Posterior vena cava (tissue), 2 donors: ENCODE measurements at regions not wholly inside any gene's neighbourhood (a gene's known extent, or its start where the extent isn't known, plus 50 kb on each side); places are given as distances from the start of the nearest gene placed in this dataset.

ENCODE experiments used
- DNase-seq: peaks from one replicate; pipeline ENCODE4 v3.0.0-alpha.2; 2020; ENCODE audit warnings: low spot score
- intact Hi-C, 2 donors: fragments of 100-400 bp; cut with DNase I; formaldehyde crosslinking; loops; one replicate each; pipeline versions ENCODE4 v1.14.1 to v1.14.2; 2022 to 2023
- donor health status: DM: yes; HTN: yes; CAD: no.
- donor health status: DM: yes; HTN: yes; CAD: no.

DNA sequence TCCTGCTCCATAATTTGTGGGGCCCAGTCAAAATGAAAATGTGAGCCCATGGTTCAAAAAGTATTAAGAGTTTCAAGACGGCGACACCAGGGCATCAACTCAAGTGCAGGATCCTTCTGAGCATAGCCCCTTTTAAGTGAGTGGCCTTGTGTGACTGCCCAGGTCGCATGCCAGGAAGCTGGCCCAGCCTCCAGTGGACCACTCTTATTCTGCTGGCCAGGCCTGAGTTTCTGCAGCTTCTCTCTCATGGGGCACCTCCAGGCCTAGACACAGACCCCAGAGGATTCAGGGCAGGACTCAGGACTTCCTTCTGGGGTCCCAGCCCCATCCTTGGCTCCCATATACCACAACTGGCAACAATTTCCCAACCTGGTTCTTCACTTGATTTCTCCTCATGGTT, 83.5 kb upstream of the HAAO start:
- intact Hi-C loops = loop anchor here in 1 of 2 donors (5.0 kb wide), 1 partner anchor 46 kb away; no protein-coding TSS in a partner anchor
- DNase-seq = no peak

DNA sequence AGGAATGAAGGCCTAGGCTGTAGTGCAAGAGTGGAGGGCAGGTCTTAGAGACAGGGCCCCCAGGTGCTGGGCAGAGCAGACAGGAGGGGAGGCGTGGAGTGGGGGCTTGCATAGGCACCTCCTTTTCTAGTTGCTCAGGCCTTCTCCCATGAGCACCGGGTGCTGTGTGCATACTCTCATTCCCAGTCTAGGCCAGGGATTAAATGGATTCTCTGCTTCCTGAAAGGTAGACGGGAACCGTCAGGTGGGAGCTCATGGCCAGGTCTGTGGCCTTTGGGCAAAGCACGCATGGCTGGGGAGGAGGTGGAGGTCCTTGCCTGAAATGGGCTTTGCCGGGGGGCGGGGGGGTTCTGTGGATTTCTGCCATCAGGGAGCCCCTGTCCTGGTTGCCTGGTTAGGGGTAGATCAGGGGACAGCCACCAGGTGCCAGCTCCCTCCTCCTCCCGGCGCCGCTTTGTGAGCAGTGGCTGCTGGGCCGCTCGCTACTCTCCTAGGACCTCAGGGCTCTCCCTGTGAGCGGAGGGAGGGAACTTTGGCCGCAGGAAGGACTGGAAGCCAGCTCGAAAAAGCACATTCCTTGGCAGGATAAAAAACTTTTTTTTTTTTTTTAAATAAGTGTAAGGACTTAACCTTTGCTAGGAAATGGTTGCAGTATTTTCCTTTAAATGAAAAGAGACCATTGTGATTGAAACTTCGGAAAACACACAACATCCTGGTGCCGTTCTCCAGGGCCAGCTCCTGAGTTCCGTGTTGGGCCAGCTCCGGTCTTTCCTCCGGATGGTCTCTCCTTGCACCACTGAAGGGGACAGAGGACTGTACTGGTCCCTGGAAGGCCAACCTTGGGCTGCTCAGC, 82.8 kb upstream of the HAAO start:
- intact Hi-C loops = loop anchor here in 1 of 2 donors (5.0 kb wide), 2 partner anchors 32 to 47 kb away; no protein-coding TSS in a partner anchor
- DNase-seq = peak; percentile 88

DNA sequence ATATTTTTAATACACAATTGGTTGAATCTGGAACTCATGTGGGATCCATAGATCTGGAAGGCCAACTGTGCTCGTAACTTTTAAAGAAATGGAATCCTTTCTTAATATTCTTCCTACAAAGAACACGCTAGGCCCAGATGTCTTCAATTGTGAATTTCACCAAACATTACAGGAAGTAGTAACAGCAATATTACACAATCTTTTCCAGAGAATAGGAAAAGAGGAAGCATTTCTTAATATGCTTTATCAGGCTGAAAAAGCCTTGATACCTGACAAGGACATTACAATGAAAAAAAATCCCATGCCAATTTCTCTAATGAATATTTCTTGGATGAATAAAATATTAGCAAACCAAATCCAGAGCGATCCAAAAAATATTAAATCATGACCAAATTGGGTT, 80.3 kb upstream of the HAAO start:
- intact Hi-C loops = loop anchor here in 1 of 2 donors (5.0 kb wide), 1 partner anchor 35 kb away; no protein-coding TSS in a partner anchor
- no peak for DNase-seq

DNA sequence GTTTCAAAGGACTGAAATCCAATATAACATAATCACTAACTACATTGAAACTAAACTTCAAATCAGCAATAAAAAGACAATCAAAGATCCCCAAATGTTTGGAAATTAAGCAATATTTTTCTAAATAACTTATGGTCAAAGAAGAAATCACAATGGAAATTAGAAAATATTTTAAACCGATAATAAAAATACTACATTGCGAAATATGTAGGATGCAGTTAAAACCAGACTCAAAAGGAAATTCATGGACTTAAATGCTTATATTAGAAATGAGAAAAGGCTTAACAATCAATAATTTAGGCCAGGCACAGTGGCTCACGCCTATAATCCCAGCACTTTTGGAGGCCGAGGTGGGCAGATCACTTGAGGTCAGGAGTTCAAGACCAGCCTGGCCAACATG, 79.0 kb upstream of the HAAO start:
- no peak for DNase-seq

DNA sequence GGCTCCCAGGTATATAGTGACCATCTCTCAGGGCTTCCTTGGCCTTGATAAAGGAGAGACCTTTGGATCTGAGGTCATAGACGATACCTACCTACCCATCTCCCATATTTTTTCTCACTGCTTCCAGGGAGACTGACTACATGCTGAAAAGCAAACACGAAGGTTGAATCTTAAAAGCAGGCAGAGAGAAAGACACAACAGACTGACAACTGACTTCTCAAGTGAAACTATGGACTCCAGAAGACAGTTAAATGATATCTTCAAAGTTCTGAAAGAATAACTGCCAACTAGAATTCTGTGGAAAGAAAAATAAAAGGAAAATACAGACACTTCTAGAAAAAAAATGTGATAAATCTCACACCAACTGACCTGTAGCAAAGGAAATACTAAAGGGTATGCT, 76.5 kb upstream of the HAAO start:
- intact Hi-C loops = no loop called here
- DNase-seq = no peak

More for the DNA sequence above, 79.0 kb upstream of the HAAO start:
- intact Hi-C loops = loop anchor here in 1 of 2 donors (5.0 kb wide), 1 partner anchor 36 kb away; no protein-coding TSS in a partner anchor

DNA sequence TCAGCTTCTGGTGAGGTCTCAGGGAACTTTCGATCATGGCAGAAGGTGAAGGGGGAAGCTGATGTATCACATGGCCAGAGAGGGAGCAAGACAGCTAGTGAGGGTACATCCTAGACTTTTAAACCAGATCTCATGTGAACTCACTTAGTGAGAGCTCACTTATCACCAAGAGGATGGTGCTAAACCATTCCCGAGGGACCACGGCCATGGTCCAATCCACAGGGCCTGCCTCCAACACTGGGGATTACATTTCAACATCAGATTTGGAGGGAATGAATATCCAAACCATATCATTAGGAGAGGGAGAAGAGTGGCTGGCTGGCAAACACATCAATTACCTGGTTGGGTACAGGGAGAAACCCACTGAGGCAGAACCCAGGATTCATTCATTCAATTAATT, 75.7 kb upstream of the HAAO start:
- intact Hi-C loops = no loop called here
- DNase-seq = no peak

DNA sequence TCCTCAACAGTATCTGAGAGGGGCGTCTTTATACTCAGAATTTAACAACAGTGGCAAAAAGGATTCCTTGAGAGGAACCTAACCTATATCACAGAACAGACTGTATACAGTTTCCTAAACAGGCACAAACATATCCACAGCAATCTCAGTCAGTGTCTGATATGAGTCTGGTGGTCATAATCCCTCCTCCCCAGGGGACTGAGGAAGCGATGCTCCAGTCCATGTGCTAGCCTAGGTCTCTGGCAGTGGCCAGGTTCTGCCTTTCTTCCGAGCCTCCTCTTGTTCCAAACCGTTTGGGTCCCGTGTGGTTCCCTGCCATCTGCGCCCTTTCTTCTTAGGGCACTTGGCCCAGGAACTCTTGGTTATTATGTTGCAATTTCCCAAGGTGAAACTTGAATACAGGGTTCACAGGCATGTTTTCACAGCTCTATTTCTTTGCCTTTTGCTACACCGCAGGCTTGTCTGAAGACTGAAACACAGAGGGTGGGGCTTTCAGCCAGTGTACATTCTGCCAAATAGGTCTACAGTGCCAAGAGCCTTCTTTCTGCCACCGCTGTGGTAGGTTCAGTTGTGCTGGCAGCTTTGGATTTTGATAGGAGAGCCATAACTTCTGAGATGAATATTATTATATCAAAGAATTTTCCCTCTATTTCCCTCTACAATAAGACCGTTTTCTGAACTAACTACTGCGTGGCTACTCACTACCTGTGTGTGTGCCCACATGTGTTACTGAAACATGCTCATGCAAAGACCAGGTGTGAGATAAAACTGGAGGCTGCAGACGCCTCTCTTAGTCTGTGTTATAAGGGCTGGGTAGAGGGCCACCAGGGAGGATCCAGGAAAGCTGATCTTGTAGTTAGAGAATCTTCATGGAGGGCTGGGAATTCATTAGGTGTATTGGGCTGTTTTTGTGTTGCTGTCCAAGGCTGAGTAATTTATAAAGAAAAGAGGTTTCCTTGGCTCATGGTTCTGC, 75.0 kb upstream of the HAAO start:
- intact Hi-C loops = no loop called here
- DNase-seq = no peak

DNA sequence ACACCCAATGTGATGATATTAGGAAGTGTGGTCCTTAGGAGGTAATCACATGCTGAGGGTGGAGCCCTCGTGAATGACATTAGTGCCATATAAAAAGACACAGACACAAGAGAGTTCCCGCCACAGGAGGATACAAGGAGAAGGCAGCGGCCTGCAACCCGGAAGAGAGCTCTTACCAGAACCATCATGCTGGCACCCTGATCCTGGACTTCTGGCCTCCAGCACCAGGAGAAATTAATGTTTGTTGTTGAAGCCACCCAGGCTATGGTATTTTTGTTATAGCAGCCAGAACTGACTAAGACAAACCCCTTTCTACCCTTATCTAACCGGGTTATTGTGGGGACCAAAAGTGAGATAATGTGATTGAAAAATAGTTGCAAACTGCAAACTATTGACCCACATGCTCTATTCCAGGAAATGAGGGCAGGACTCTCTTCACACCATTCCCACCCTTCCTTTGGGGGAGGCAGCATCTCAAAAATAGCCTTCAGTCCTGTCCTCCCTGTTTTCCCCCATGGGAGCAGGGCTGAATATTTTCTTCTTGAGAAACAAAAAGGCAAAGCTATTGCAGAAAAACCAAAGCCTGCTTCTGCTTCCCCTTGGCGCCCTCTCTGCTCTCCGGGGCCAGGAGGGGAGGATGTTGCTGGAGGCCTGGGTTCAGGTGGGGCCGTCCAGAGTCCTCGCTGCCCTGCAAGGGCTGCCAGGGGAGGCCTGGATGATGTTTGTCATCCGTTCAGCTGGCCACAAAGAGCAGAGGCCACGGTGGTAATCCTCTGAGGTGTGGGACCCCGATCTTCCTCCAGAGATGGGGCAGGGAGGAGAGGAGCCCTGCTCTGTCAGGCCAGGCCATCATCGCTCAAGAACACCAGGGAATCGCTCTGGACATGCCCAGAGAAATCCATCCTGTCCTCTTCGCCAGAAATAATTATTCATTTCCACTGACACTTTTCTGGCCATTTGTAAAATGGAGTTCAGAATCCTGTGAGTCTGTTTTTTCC, 73.8 kb upstream of the HAAO start:
- intact Hi-C loops = no loop called here
- DNase-seq = peak; percentile 92

DNA sequence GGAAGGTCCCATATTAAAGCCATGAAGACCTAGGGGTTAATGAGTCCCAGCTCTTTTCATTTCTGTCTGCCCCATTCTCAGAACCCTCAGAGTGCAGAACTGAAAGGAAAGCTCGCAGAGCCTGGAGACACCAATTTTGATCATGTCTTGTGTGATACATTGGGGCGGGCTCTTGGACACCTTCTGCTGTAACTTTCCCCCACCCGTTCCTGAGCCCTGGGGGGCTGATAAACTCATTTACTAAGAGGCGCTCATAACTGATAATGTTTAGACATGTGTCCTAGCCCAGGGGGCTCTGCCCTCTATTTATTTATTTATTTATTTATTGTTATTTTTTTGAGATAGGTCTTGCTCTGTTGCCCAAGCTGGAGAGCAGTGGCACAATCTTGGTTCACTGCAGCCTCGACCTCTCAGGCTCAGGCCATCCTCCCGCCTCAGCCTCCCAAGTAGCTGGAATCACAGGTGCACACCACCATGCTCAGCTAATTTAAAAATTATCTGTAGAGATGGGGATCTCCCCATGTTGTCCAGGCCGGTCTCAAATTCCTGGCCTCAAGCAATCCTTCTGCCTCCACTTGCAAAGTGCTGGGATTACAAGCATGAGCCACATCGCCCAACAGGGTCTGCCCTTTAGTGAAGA, 72.4 kb upstream of the HAAO start:
- intact Hi-C loops = loop anchor here in 1 of 2 donors (5.0 kb wide), 1 partner anchor 363 kb away; the partner anchor contains the start of gene ZFP36L2
- DNase-seq = no peak

DNA sequence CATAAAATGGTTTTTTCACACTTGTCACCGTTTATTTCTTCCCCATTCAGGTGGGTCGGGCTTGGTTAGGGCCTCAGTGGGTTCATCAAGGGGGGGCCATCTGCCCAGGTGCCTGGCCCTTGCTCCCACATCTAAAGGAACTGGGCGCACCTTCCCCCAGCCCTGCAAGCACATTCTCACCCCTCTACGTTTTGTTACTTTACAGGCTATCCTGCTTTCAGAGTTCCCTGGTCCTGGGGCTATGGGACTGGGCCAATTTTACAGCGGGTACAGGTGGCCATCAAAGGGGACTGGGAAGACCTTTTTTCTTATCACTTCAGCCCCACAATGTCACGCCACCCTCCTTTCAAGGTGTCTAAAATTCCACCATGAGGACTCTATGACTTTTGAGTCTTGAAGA, 71.8 kb upstream of the HAAO start:
- intact Hi-C loops = loop anchor here in 1 of 2 donors (5.0 kb wide), 1 partner anchor 363 kb away; the partner anchor contains the start of gene ZFP36L2
- no peak for DNase-seq

DNA sequence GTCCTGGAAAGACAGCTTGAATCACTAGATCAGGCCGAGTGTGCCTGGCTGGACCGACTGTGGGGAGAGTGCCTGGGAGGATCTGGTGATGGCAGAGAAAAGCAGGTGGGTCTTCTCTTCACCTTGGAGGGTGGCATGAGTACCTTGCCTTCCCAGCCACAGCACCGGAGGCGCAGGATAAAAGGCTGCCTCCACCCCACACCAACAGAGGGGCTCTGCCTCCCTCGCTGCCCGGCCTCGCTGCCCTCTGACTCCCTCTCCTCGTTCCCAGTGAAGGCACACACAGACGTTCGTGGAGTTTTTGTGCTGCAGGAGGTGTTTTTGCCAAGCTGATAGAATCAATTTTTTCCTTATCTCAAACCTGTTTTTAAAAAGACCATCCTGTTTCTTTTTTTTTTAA, 71.4 kb upstream of the HAAO start:
- intact Hi-C loops = loop anchor here in 1 of 2 donors (5.0 kb wide), 1 partner anchor 364 kb away; the partner anchor contains the start of gene ZFP36L2

DNA sequence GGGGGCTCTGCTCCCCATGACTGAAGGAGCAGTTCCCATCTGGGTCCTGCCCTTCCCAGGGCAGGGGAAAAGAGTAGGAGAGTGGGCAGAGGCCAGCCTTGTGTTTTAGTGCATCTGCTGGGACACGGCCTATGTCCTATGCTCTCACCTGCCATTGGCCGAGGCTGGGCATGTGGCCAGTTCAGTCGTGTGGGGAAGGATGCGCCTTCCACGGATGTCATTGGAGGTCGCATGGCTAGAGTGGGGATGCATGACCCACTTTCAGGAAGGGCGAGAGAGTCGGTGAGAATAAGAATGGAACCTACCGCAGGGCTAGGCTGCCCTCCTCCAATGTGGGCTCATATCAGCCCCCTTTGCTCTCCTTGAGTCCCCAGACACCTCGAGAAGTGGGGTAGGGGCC, 70.9 kb upstream of the HAAO start:
- intact Hi-C loops = loop anchor here in 1 of 2 donors (5.0 kb wide), 1 partner anchor 364 kb away; the partner anchor contains the start of gene ZFP36L2
- DNase-seq = no peak

More for the DNA sequence above, 71.4 kb upstream of the HAAO start:
- DNase-seq = no peak

DNA sequence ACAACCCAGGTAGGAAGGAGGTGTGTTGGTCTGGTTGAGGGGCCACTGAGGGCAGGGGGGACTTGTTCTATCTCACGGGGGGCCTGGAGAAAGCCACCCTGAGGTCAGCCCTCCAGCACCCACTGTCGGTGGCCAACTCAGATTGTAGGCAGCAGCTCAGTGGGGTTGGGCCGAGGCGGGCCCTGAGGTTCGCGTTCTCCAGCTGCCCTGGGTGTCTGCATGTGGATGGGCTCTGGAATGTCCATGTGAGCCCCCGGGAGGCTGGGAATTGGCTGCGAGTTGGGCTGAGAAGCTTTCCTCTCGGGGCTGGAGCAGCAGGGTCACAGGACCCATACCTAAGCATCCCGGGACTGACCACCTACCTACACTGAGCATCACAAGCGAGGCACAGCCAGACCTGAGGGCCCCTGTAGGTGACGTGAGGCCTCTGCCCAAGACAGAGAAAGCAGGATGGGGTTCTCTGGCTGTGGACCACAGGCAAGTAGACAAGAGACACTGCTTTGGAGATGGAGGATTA, 70.3 kb upstream of the HAAO start:
- no peak for DNase-seq
- intact Hi-C loops = loop anchor here in 1 of 2 donors (5.0 kb wide), 1 partner anchor 365 kb away; the partner anchor contains the start of gene ZFP36L2

DNA sequence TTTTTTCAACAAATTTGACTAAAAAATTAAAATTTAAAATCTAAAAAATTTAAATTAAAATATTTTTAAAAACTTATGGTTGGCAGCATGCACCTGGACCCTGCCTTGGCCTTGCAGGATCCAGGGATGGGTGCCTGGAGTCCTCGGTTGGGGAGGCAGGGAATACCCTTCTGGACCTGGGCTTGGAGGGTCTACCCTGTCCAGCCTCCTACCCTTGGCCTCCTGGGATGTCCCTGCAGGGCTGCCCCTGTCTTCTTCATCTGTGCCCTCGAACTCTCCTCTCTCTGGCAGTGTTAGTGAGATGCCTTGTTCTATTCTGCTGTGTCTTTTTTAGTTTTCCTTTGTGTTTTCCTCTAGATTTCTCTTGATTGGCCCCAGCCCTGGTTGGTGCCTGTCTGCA, 68.9 kb upstream of the HAAO start:
- intact Hi-C loops = loop anchor here in 1 of 2 donors (5.0 kb wide), 1 partner anchor 366 kb away; the partner anchor contains the start of gene ZFP36L2
- DNase-seq = no peak

DNA sequence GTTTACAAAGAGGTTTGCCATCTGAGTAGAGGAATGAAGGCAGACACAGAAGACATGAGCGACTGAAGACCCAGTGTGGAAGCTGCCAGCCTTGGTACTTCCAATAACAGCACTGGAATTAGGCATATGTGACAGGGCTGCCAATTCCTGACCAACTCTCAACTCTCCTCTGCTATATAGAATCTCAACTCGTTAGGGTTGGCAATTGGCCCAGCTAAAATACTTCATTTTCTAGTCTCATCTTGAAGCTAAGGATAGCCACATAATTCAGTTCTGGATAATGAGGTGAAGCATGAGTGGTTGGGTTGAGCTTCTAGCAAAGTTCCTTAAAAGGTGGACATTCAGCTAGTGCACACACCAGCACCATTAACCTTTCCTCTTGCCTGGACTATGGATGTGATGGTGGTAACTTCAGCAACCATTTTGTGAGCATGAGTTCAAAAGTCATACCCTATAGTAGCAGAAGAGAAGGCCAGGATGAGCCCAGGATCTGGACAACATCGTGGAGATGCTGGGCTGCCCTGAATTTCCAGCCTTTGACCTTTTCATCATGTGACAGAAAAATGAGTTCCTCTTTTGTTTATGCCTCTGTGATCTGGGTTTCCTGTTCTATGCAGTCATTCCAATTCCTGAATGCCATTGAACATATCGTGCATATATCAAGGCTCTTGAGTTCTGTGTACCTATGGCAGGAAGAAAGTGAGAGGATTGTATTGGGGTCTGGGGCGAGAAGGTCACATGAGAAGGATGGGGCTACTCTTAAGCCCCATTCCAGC, 68.1 kb upstream of the HAAO start:
- no peak for DNase-seq
- intact Hi-C loops = loop anchor here in 1 of 2 donors (5.0 kb wide), 1 partner anchor 367 kb away; the partner anchor contains the start of gene ZFP36L2

DNA sequence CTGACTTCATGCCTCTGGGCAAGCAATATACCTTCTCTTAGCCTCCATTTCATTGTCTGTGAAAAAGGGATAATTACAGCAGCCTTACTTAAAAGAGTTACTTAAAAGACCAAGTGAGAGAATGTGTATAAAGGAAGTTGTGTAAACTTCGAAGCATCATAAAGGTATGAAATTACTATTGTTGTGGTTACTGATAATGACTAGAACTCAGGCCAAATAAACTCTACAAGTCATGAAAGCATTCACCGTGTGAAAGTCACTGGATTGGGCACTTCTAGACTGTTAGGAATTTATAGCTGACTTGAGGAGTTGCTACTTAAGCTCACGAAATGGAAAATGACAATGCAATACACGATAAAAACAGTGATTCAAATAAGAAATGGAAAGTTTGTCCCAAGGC, 67.4 kb upstream of the HAAO start:
- intact Hi-C loops = loop anchor here (5.0 to 10.0 kb wide), 3 partner anchors 68 to 368 kb away; partner anchors contain the start of gene ZFP36L2 (in 1 of the 2)
- no peak for DNase-seq
